ENCODE measurements at regions not wholly inside any gene's neighbourhood (a gene's known extent, or its start where the extent isn't known, plus 50 kb on each side); places are given as distances from the start of the nearest gene placed in this dataset.

DNA sequence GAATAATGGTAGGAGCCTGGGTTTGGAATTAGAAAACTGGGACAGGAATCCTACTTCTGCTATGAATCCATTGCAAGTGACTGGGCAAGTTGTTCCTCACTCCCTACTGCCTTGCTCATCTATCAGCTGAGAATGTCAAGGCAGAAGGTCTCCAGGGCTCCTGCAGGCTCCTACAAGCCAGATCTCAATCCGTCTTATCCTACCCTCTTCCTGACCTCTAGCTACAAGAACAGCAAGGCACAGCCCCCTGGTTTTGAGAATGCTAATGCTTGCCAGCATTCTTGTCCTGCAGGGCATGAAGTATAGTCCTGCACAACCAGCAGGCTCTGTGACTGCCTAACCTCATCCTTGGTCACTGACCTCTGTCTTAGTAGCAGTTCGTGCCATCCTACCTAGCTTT lies 141.9 kb upstream of the TNP1 start:
- DNase-seq (ENCODE audit: low spot score) (no peak), FAIRE-seq (no peak), ATAC-seq (no peak)
- H3K9ac ChIP-seq (ENCODE audit: insufficient read depth, low read depth, low read length): no peak overlapping the region
- ChIA-PET POLR2A (no interaction called here), CTCF (ENCODE audit: low intra/inter-chr PET ratio, low total read pairs) (no interaction called here)
- no peaks in the 10 kb centered on the region for H4K20me1 ChIP-seq (ENCODE audit: insufficient read depth, low read length)
- no peak overlapping the region for H2AFZ ChIP-seq (ENCODE audit: low read length)
- no peak overlapping the region for H3K4me2 ChIP-seq (ENCODE audit: low read depth, low read length)
- no peak overlapping the region for H3K27ac ChIP-seq (ENCODE audit: extremely low read length, insufficient read depth, low read length)
- in situ Hi-C loops (cut with HindIII; ENCODE audit: extremely low pct_ligation_motif_present, low pct_unique_long_range_greater_than_20kb): no loop called here
- no peak overlapping the region for H3K4me3 ChIP-seq (replicated peaks in 1 of 3; ENCODE audit: insufficient read depth in 1 of 3, low read depth in 2 of 3, low read length in 3 of 3)
- H3K4me1 ChIP-seq (ENCODE audit: insufficient read depth, low read length): no peaks in the 10 kb centered on the region
- intact Hi-C loops (cut with micrococcal nuclease; ENCODE audit: unreplicated experiment): no loop called here
- no peaks in the 10 kb centered on the region for H3K9me3 ChIP-seq (ENCODE audit: low read length)
- H3K36me3 ChIP-seq (replicated peaks in 1 of 2; ENCODE audit: control insufficient read depth in 1 of 2, insufficient read depth in 2 of 2, low read length in 2 of 2): no peaks in the 10 kb centered on the region
- no peaks in the 10 kb centered on the region for H3K79me2 ChIP-seq (ENCODE audit: insufficient read depth, low read length)
- no TSS peak for BruUV-seq (replicated peaks)
- 0 out of 5 replicates have a peak, but pooled peaks cover 1% of the 10 kb centered on the region in 2 experiments for H3K27me3 ChIP-seq (ENCODE audit: control insufficient read depth in 1 of 2, insufficient read depth in 2 of 2, low read length in 2 of 2)
- TF ChIP-seq CEBPZ (IDR thresholded peaks at IDR 0.05; ENCODE audit: low read length) (no peak), THRA (CRISPR knock-in tag; IDR thresholded peaks at IDR 0.05; ENCODE audit: borderline replicate concordance) (no peak), ZNF503 (CRISPR knock-in tag; IDR thresholded peaks at IDR 0.05) (no peak), FOSL2 (CRISPR knock-in tag; IDR thresholded peaks at IDR 0.05) (no peak), TCF7L2 (IDR thresholded peaks at IDR 0.05; ENCODE audit: low read depth, low read length) (no peak), NFYC (CRISPR knock-in tag; IDR thresholded peaks at IDR 0.05) (no peak), CERS6 (CRISPR knock-in tag; IDR thresholded peaks at IDR 0.05) (no peak), KLF9 (CRISPR knock-in tag; IDR thresholded peaks at IDR 0.05; ENCODE audit: low read depth) (no peak), EP300 (IDR thresholded peaks at IDR 0.05; ENCODE audit: low read depth in 2 of 2, low read length in 2 of 2) (no peak), EP300 (CRISPR knock-in tag; IDR thresholded peaks at IDR 0.05; ENCODE audit: borderline replicate concordance) (no peak), ZFP36L1 (CRISPR knock-in tag; IDR thresholded peaks at IDR 0.05) (no peak)
- TF ChIP-seq, protein P1, sequence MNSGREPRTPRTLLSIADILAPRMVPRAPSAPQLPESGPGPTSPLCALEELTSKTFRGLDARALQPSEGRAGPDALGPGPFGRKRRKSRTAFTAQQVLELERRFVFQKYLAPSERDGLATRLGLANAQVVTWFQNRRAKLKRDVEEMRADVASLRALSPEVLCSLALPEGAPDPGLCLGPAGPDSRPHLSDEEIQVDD (CRISPR knock-in tag; IDR thresholded peaks at IDR 0.05; ENCODE audit: borderline replicate concordance): no peak
- TF ChIP-seq, protein P2, sequence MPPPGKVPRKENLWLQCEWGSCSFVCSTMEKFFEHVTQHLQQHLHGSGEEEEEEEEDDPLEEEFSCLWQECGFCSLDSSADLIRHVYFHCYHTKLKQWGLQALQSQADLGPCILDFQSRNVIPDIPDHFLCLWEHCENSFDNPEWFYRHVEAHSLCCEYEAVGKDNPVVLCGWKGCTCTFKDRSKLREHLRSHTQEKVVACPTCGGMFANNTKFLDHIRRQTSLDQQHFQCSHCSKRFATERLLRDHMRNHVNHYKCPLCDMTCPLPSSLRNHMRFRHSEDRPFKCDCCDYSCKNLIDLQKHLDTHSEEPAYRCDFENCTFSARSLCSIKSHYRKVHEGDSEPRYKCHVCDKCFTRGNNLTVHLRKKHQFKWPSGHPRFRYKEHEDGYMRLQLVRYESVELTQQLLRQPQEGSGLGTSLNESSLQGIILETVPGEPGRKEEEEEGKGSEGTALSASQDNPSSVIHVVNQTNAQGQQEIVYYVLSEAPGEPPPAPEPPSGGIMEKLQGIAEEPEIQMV (CRISPR knock-in tag; IDR thresholded peaks at IDR 0.05; ENCODE audit: low read depth): no peak
- WGBS (ENCODE audit: low lambda C conversion rate): 19% methylated on average over 2 of the region's 2 CpGs
